ENCODE measurements at regions not wholly inside any gene's neighbourhood (a gene's known extent, or its start where the extent isn't known, plus 50 kb on each side); places are given as distances from the start of the nearest gene placed in this dataset.

DNA sequence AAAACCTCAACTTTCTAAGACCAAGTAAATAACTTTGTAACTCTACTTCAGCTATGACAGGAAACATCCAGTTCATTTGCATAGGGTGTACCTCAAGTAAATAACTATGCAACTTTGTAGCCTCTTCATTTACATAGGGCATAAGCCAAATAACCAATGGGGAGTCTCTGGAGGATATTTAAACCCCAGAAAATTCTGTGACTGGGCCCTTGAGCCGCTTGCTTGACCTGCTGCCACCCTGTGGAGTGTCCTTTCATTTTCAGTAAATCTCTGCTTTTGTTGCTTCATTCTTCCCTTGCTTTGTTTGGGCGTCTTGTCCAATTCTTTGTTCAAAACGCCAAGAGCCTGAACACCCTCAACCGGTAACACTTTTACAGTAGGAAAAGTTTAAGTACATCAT is 1112.7 kb upstream of the NRXN1 start:
- Histone ChIP-seq H3K4me3 (no peak overlapping the region), H3K4me2 (no peak overlapping the region), H3K36me3 (replicated peaks; ENCODE audit: insufficient read depth, low read depth) (no peaks in the 10 kb centered on the region), H3K9me3 (ENCODE audit: low read depth) (no peaks in the 10 kb centered on the region), H3K79me2 (no peaks in the 10 kb centered on the region), H2AFZ (no peak overlapping the region), H3K9me2 (replicated peaks; ENCODE audit: insufficient read depth) (no peaks in the 10 kb centered on the region), H3K4me1 (ENCODE audit: insufficient read depth) (no peaks in the 10 kb centered on the region), H3K27ac (no peak overlapping the region), H3K27me3 (no peaks in the 10 kb centered on the region), H4K20me1 (ENCODE audit: insufficient read depth, poor library complexity, severe bottlenecking) (no peaks in the 10 kb centered on the region)
- DNase-seq (ENCODE audit: low spot score), result no peak
- 91% methylated on average over 4 of the region's 4 CpGs for WGBS (ENCODE audit: low lambda C conversion rate, missing lambda C conversion rate)
- TF ChIP-seq EZH2 (IDR thresholded peaks at IDR 0.05; ENCODE audit: borderline replicate concordance) (no peak), EZH2phosphoT487 (IDR thresholded peaks at IDR 0.05; ENCODE audit: low read depth, severe bottlenecking, unreplicated experiment) (no peak), CTCF (IDR thresholded peaks at IDR 0.05; ENCODE audit: poor library complexity) (no peak)

GRCh38 chr2:52141076-52141475 is 1109.1 kb upstream of the NRXN1 start:
- H3K27me3 ChIP-seq, result no peaks in the 10 kb centered on the region
- no peaks in the 10 kb centered on the region for H4K20me1 ChIP-seq (ENCODE audit: insufficient read depth, poor library complexity, severe bottlenecking)
- H3K36me3 ChIP-seq (replicated peaks; ENCODE audit: insufficient read depth, low read depth), result no peaks in the 10 kb centered on the region
- DNase-seq (ENCODE audit: low spot score), result no peak
- no peak for TF ChIP-seq CTCF (IDR thresholded peaks at IDR 0.05; ENCODE audit: poor library complexity)
- no peak for TF ChIP-seq EZH2phosphoT487 (IDR thresholded peaks at IDR 0.05; ENCODE audit: low read depth, severe bottlenecking, unreplicated experiment)
- TF ChIP-seq EZH2 (IDR thresholded peaks at IDR 0.05; ENCODE audit: borderline replicate concordance), result no peak
- H3K9me3 ChIP-seq (ENCODE audit: low read depth), result no peaks in the 10 kb centered on the region
- no peaks in the 10 kb centered on the region for H3K79me2 ChIP-seq
- WGBS (ENCODE audit: low lambda C conversion rate, missing lambda C conversion rate), result 78% methylated on average over 1 of the region's 1 CpG
- H3K27ac ChIP-seq, result no peak overlapping the region
- no peaks in the 10 kb centered on the region for H3K4me1 ChIP-seq (ENCODE audit: insufficient read depth)
- no peak overlapping the region for H3K4me3 ChIP-seq
- H2AFZ ChIP-seq, result no peak overlapping the region
- no peaks in the 10 kb centered on the region for H3K9me2 ChIP-seq (replicated peaks; ENCODE audit: insufficient read depth)
- H3K4me2 ChIP-seq, result no peak overlapping the region

GRCh38 chr2:52139241-52139640 is 1107.3 kb upstream of the NRXN1 start:
- H3K4me3 ChIP-seq, result no peak overlapping the region
- no peak overlapping the region for H3K27ac ChIP-seq
- H2AFZ ChIP-seq, result no peak overlapping the region
- no peaks in the 10 kb centered on the region for H3K9me3 ChIP-seq (ENCODE audit: low read depth)
- no peaks in the 10 kb centered on the region for H4K20me1 ChIP-seq (ENCODE audit: insufficient read depth, poor library complexity, severe bottlenecking)
- H3K79me2 ChIP-seq, result no peaks in the 10 kb centered on the region
- no peak for DNase-seq (ENCODE audit: low spot score)
- no peaks in the 10 kb centered on the region for H3K27me3 ChIP-seq
- no peak for TF ChIP-seq EZH2 (IDR thresholded peaks at IDR 0.05; ENCODE audit: borderline replicate concordance)
- TF ChIP-seq EZH2phosphoT487 (IDR thresholded peaks at IDR 0.05; ENCODE audit: low read depth, severe bottlenecking, unreplicated experiment), result no peak
- no peak for TF ChIP-seq CTCF (IDR thresholded peaks at IDR 0.05; ENCODE audit: poor library complexity)
- H3K36me3 ChIP-seq (replicated peaks; ENCODE audit: insufficient read depth, low read depth), result no peaks in the 10 kb centered on the region
- H3K4me2 ChIP-seq, result no peak overlapping the region
- no peaks in the 10 kb centered on the region for H3K4me1 ChIP-seq (ENCODE audit: insufficient read depth)
- no peaks in the 10 kb centered on the region for H3K9me2 ChIP-seq (replicated peaks; ENCODE audit: insufficient read depth)

GRCh38 chr2:52135235-52135634 is 1103.3 kb upstream of the NRXN1 start:
- Histone ChIP-seq H3K79me2 (no peaks in the 10 kb centered on the region), H3K9me2 (replicated peaks; ENCODE audit: insufficient read depth) (no peaks in the 10 kb centered on the region), H3K4me1 (ENCODE audit: insufficient read depth) (no peaks in the 10 kb centered on the region), H4K20me1 (ENCODE audit: insufficient read depth, poor library complexity, severe bottlenecking) (no peaks in the 10 kb centered on the region), H3K36me3 (replicated peaks; ENCODE audit: insufficient read depth, low read depth) (no peaks in the 10 kb centered on the region), H3K9me3 (ENCODE audit: low read depth) (no peaks in the 10 kb centered on the region), H3K27ac (no peak overlapping the region), H2AFZ (no peak overlapping the region), H3K4me2 (no peak overlapping the region), H3K4me3 (no peak overlapping the region), H3K27me3 (no peaks in the 10 kb centered on the region)
- TF ChIP-seq EZH2 (IDR thresholded peaks at IDR 0.05; ENCODE audit: borderline replicate concordance), result no peak
- TF ChIP-seq EZH2phosphoT487 (IDR thresholded peaks at IDR 0.05; ENCODE audit: low read depth, severe bottlenecking, unreplicated experiment), result no peak
- TF ChIP-seq CTCF (IDR thresholded peaks at IDR 0.05; ENCODE audit: poor library complexity), result no peak
- 74% methylated on average over 2 of the region's 2 CpGs for WGBS (ENCODE audit: low lambda C conversion rate, missing lambda C conversion rate)
- DNase-seq (ENCODE audit: low spot score), result no peak
